ENCODE measurements at regions not wholly inside any gene's neighbourhood (a gene's known extent, or its start where the extent isn't known, plus 50 kb on each side); places are given as distances from the start of the nearest gene placed in this dataset.
"Not testable (repeated sequence)": the region's sequence is repeated elsewhere in the genome, so short reads cannot be mapped to it uniquely, and the experiment has no call there.

- DNase-seq (ENCODE audit: low read depth, low spot score): no peak
- no peak overlapping the region for H3K4me3 ChIP-seq (ENCODE audit: low read depth, low read length)
- in situ Hi-C loops (cut with HindIII; ENCODE audit: low sequenced_read_pairs): no loop called here
- TF ChIP-seq, protein P1, sequence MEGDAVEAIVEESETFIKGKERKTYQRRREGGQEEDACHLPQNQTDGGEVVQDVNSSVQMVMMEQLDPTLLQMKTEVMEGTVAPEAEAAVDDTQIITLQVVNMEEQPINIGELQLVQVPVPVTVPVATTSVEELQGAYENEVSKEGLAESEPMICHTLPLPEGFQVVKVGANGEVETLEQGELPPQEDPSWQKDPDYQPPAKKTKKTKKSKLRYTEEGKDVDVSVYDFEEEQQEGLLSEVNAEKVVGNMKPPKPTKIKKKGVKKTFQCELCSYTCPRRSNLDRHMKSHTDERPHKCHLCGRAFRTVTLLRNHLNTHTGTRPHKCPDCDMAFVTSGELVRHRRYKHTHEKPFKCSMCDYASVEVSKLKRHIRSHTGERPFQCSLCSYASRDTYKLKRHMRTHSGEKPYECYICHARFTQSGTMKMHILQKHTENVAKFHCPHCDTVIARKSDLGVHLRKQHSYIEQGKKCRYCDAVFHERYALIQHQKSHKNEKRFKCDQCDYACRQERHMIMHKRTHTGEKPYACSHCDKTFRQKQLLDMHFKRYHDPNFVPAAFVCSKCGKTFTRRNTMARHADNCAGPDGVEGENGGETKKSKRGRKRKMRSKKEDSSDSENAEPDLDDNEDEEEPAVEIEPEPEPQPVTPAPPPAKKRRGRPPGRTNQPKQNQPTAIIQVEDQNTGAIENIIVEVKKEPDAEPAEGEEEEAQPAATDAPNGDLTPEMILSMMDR (IDR thresholded peaks at IDR 0.05; ENCODE audit: low read depth, low read length): no peak
Measured at GRCh38 chr20:5696011-5696559, 54.1 kb upstream of the SHLD1 start.

DNA sequence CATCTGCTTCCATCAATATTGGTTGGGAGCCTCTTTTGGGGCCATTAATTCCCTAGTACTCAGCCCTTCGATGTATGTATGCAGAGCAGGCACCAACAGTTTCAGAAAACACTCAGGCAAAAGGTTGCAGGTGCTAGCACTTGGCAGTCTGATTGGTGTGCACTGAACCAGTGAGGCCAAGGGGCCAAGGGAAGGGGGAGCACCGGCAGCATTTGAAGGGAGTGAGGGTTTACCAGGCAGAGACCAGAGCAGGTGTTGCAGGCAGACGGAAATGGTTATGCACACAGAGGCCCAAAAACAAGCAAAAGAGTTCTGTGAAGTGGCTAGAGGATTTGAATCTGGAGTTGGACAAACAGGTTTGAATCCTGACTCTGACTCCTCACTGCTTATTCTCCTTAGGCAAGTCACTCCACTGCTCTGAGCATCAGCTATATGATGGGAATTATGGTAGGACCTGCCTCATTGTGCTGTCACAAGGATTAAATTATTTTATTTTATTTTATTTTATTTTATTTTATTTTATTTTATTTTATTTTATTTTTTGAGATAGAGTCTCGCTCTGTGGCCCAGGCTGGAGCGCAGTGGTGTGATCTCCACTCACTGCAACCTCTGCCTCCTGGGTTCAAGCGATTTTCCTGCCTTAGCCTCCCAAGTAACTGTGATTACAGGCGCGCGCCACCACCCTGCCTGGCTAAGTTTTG, 58.1 kb upstream of the SHLD1 start:
- H3K4me3 ChIP-seq (ENCODE audit: low read depth, low read length): no peak overlapping the region
- no peak for DNase-seq (ENCODE audit: low read depth, low spot score)
- in situ Hi-C loops (cut with HindIII; ENCODE audit: low sequenced_read_pairs): no loop called here
- TF ChIP-seq, protein P1 (IDR thresholded peaks at IDR 0.05; ENCODE audit: low read depth, low read length): no peak

- DNase-seq (ENCODE audit: low read depth, low spot score): no peak
- H3K4me3 ChIP-seq (ENCODE audit: low read depth, low read length): no peak overlapping the region
- TF ChIP-seq, protein P1 (IDR thresholded peaks at IDR 0.05; ENCODE audit: low read depth, low read length): no peak
- in situ Hi-C loops (cut with HindIII; ENCODE audit: low sequenced_read_pairs): no loop called here
Measured at GRCh38 chr20:5689463-5689862, 60.7 kb upstream of the SHLD1 start.

- TF ChIP-seq, protein P1 (IDR thresholded peaks at IDR 0.05; ENCODE audit: low read depth, low read length): no peak
- H3K4me3 ChIP-seq (ENCODE audit: low read depth, low read length): no peak overlapping the region
- in situ Hi-C loops (cut with HindIII; ENCODE audit: low sequenced_read_pairs): no loop called here
- DNase-seq (ENCODE audit: low read depth, low spot score): no peak
Measured at GRCh38 chr20:5688431-5688972, 61.7 kb upstream of the SHLD1 start.

DNA sequence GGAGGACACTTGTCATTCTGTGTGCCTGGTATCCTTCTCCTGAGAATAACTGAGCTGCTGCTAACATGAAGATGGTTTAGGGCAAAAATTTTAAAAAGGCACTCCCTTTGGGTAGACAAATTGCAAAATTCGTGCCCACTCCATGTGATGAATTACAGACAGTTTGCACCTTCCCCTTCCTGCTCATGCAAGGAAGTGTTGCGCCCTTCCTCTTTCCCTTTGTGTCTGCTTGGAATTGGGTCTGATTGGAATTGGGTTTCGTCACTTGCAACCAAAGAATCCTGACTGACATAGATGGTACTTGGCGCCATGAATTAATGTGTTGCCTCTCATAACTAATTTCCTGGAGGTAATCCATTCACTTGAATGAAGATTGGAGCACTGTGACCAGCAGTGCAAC, 62.3 kb upstream of the SHLD1 start:
- no peak overlapping the region for H3K4me3 ChIP-seq (ENCODE audit: low read depth, low read length)
- TF ChIP-seq, protein P1 (IDR thresholded peaks at IDR 0.05; ENCODE audit: low read depth, low read length): no peak
- in situ Hi-C loops (cut with HindIII; ENCODE audit: low sequenced_read_pairs): no loop called here
- DNase-seq (ENCODE audit: low read depth, low spot score): no peak

DNA sequence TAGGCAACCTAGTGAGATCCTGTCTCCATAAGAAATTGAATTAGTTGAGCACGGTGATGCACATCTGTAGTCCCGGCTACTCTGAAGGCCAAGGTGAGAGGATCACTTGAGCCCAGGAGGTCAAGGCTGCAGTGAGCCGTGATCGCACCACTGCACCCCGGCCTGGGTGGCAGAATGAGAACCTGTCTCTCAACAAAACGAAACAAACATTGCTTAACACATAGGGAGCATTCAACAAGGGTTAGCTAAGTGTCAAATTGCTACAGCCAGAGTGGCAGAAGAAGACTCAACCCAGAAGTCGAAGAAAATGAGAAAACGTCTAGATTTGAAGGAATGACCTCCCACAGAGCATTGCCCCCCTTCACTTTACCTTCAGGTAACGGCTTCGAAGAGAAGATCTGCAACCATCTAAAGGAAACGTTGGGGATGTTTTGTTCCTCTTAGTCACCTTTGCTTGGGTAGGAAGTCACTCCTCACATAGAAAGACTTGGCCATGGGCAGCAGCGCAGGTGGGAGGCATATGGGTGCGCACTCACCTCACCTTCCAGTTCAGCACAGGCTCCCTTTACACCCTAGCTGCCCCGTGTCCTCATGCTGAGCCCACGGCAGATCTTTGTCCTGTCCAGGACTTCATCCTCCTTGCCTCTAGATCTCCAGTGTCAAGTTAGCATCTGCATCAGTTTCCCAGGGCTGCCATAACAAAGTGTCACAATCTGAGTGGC, 63.7 kb upstream of the SHLD1 start:
- in situ Hi-C loops (cut with HindIII; ENCODE audit: low sequenced_read_pairs): no loop called here
- TF ChIP-seq, protein P1 (IDR thresholded peaks at IDR 0.05; ENCODE audit: low read depth, low read length): no peak
- no peak overlapping the region for H3K4me3 ChIP-seq (ENCODE audit: low read depth, low read length)
- no peak for DNase-seq (ENCODE audit: low read depth, low spot score)

DNA sequence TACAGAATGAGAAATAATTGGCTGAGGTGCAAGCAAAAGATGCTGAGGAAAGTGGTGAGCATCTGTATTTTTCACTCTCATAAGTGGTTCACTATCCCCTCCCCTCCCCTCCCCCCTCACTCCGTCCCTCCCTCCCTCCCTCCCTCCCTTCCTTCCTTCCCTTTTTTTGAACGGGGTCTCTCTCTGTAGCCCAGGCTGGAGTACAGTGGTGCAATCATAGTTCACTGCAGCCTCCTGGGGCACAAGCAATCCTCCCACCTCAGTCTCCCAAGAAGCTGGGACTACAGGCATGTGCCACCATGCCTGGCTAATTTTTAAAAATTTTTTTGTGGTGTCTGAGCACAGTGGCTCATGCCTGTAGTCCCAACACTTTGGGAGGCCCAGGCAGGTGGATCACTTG, 67.6 kb upstream of the SHLD1 start:
- in situ Hi-C loops (cut with HindIII; ENCODE audit: low sequenced_read_pairs); DNase-seq (ENCODE audit: low read depth, low spot score); H3K4me3 ChIP-seq (ENCODE audit: low read depth, low read length): not testable (repeated sequence)
